Neural progenitor cell (in vitro differentiated cells): ENCODE measurements at regions not wholly inside any gene's neighbourhood (a gene's known extent, or its start where the extent isn't known, plus 50 kb on each side); places are given as distances from the start of the nearest gene placed in this dataset.

Experiments
- DNase-seq: peaks from one replicate; pipeline ENCODE4 v3.0.0-alpha.2; 2016; ENCODE audit warnings: low spot score
- H2AFZ ChIP-seq: fragments of 200-600 bp; sonication (generic); replicated peaks from 2 replicates; pipeline ENCODE4 v1.6.1; 2016; ENCODE audit warnings: antibody characterized with exemption
- H3F3A ChIP-seq: fragments of 200-600 bp; sonication (generic); 2 replicates; pipeline ENCODE4 v1.6.1; 2016; ENCODE audit warnings: antibody characterized with exemption, low read depth
- H3K27ac ChIP-seq: fragments of 200-600 bp; sonication (generic); 2 replicates; pipeline ENCODE4 v1.5.1; 2016; ENCODE audit warnings: mild to moderate bottlenecking
- H3K27me3 ChIP-seq: fragments of 200-600 bp; sonication (generic); 2 replicates; pipeline ENCODE4 v1.6.1; 2016; ENCODE audit warnings: mild to moderate bottlenecking, moderate library complexity
- H3K36me3 ChIP-seq: fragments of 200-600 bp; sonication (generic); 2 replicates; pipeline ENCODE4 v1.5.1; 2016
- H3K4me1 ChIP-seq: fragments of 200-600 bp; sonication (generic); 2 replicates; pipeline ENCODE4 v1.6.1; 2016; ENCODE audit warnings: mixed run types
- H3K4me2 ChIP-seq: fragments of 200-600 bp; sonication (generic); 2 replicates; pipeline ENCODE4 v1.6.1; 2016
- H3K4me3 ChIP-seq: fragments of 200-600 bp; sonication (generic); 2 replicates; pipeline ENCODE4 v1.5.1; 2016
- H3K79me2 ChIP-seq: fragments of 200-600 bp; sonication (generic); 2 replicates; pipeline ENCODE4 v1.6.1; 2016; ENCODE audit warnings: low read depth
- H3K9ac ChIP-seq: fragments of 200-600 bp; sonication (generic); 2 replicates; pipeline ENCODE4 v1.6.1; 2016
- H3K9me3 ChIP-seq: fragments of 200-600 bp; sonication (generic); 2 replicates; pipeline ENCODE4 v1.5.1; 2016; ENCODE audit warnings: low read depth
- H4K20me1 ChIP-seq: fragments of 200-600 bp; sonication (generic); 2 replicates; pipeline ENCODE4 v1.6.1; 2016; ENCODE audit warnings: low read depth
- H3K27ac Mint-ChIP-seq: 3 replicates; pipeline ENCODE4 v1.8.0; 2021; ENCODE audit warnings: mixed read lengths
- H3K27me3 Mint-ChIP-seq: 2 replicates; pipeline ENCODE4 v1.8.0; 2022; ENCODE audit warnings: low read depth, mild to moderate bottlenecking, inconsistent platforms, moderate library complexity, mixed read lengths; ENCODE audit not compliant: insufficient read depth
- H3K36me3 Mint-ChIP-seq: 3 replicates; pipeline ENCODE4 v1.8.0; 2021; ENCODE audit warnings: mixed read lengths
- H3K4me1 Mint-ChIP-seq: 3 replicates; pipeline ENCODE4 v1.8.0; 2021; ENCODE audit warnings: mixed read lengths
- H3K4me3 Mint-ChIP-seq: 3 replicates; pipeline ENCODE4 v1.8.0; 2021; ENCODE audit warnings: mild to moderate bottlenecking, moderate library complexity, mixed read lengths
- H3K9me3 Mint-ChIP-seq: 3 replicates; pipeline ENCODE4 v1.8.0; 2020; ENCODE audit warnings: mixed read lengths
- CTCF ChIP-seq: fragments of 200-600 bp; sonication (generic); IDR thresholded peaks from 2 replicates; pipeline ENCODE4 v1.5.1; 2017; ENCODE audit warnings: antibody characterized with exemption, mild to moderate bottlenecking
- EZH2 ChIP-seq: fragments of 200-600 bp; sonication (generic); IDR thresholded peaks from 2 replicates; pipeline ENCODE4 v1.6.1; 2017; ENCODE audit warnings: antibody characterized with exemption, mild to moderate bottlenecking, moderate library complexity
- EZH2phosphoT487 ChIP-seq: fragments of 200-600 bp; sonication (generic); IDR thresholded peaks from 2 replicates; pipeline ENCODE4 v1.6.1; 2017; ENCODE audit warnings: antibody characterized with exemption

- no peak for DNase-seq
- Histone ChIP-seq H3K27ac (no peak overlapping the region), H3K9ac (no peak overlapping the region), H3F3A (no peaks in the 10 kb centered on the region), H3K79me2 (no peaks in the 10 kb centered on the region), H3K4me2 (no peak overlapping the region), H2AFZ (no peak overlapping the region), H3K9me3 (no peaks in the 10 kb centered on the region), H4K20me1 (no peaks in the 10 kb centered on the region), H3K4me1 (no peaks in the 10 kb centered on the region), H3K4me3 (no peak overlapping the region), H3K27me3 (no peaks in the 10 kb centered on the region), H3K36me3 (no peaks in the 10 kb centered on the region)
- peaks cover 3% of the 10 kb centered on the region for H3K36me3 Mint-ChIP-seq
- H3K4me3 Mint-ChIP-seq: no peak overlapping the region
- no peak overlapping the region for H3K27ac Mint-ChIP-seq
- H3K4me1 Mint-ChIP-seq: no peaks in the 10 kb centered on the region
- no peaks in the 10 kb centered on the region for H3K27me3 Mint-ChIP-seq
- H3K9me3 Mint-ChIP-seq: peaks cover 13% of the 10 kb centered on the region
- TF ChIP-seq EZH2: no peak
- no peak for TF ChIP-seq CTCF
- no peak for TF ChIP-seq EZH2phosphoT487
Observed at GRCh38 chr9:108654566-108654965, 201.2 kb downstream of the ACTL7B start.

- H2AFZ ChIP-seq: no peak overlapping the region
- H3K27me3 ChIP-seq: no peaks in the 10 kb centered on the region
- TF ChIP-seq EZH2phosphoT487 (no peak), CTCF (no peak), EZH2 (no peak)
- no peaks in the 10 kb centered on the region for H3K4me1 Mint-ChIP-seq
- no peak overlapping the region for H3K27ac ChIP-seq
- no peak overlapping the region for H3K27ac Mint-ChIP-seq
- H3K36me3 Mint-ChIP-seq: no peaks in the 10 kb centered on the region
- H4K20me1 ChIP-seq: no peaks in the 10 kb centered on the region
- DNase-seq: no peak
- H3F3A ChIP-seq: no peaks in the 10 kb centered on the region
- no peak overlapping the region for H3K4me2 ChIP-seq
- no peak overlapping the region for H3K4me3 ChIP-seq
- H3K27me3 Mint-ChIP-seq: no peaks in the 10 kb centered on the region
- H3K4me1 ChIP-seq: no peaks in the 10 kb centered on the region
- peaks cover 3% of the 10 kb centered on the region for H3K9me3 Mint-ChIP-seq
- H3K9me3 ChIP-seq: no peaks in the 10 kb centered on the region
- no peaks in the 10 kb centered on the region for H3K36me3 ChIP-seq
- no peak overlapping the region for H3K4me3 Mint-ChIP-seq
- H3K9ac ChIP-seq: no peak overlapping the region
- no peaks in the 10 kb centered on the region for H3K79me2 ChIP-seq
Observed at GRCh38 chr9:108652851-108653250, 202.9 kb downstream of the ACTL7B start.

- no peak for DNase-seq
- no peak overlapping the region for H3K4me2 ChIP-seq
- no peaks in the 10 kb centered on the region for H3K27me3 ChIP-seq
- no peak overlapping the region for H3K4me3 ChIP-seq
- H3K27ac ChIP-seq: no peak overlapping the region
- H3K9me3 ChIP-seq: no peaks in the 10 kb centered on the region
- H3K27ac Mint-ChIP-seq: no peak overlapping the region
- H3K9ac ChIP-seq: no peak overlapping the region
- no peaks in the 10 kb centered on the region for H4K20me1 ChIP-seq
- H3K9me3 Mint-ChIP-seq: no peaks in the 10 kb centered on the region
- H3F3A ChIP-seq: no peaks in the 10 kb centered on the region
- H3K27me3 Mint-ChIP-seq: no peaks in the 10 kb centered on the region
- no peaks in the 10 kb centered on the region for H3K4me1 Mint-ChIP-seq
- no peaks in the 10 kb centered on the region for H3K36me3 ChIP-seq
- no peaks in the 10 kb centered on the region for H3K79me2 ChIP-seq
- H3K36me3 Mint-ChIP-seq: no peaks in the 10 kb centered on the region
- TF ChIP-seq EZH2phosphoT487 (no peak), EZH2 (no peak), CTCF (no peak)
- H2AFZ ChIP-seq: no peak overlapping the region
- H3K4me3 Mint-ChIP-seq: no peak overlapping the region
- H3K4me1 ChIP-seq: no peaks in the 10 kb centered on the region
Observed at GRCh38 chr9:108650826-108651225, 205.0 kb downstream of the ACTL7B start.

GRCh38 chr9:108645520-108645919 lies 210.3 kb downstream of the ACTL7B start:
- Histone ChIP-seq H3K27ac (no peak overlapping the region), H3K9ac (no peak overlapping the region), H3K4me2 (no peak overlapping the region), H4K20me1 (no peaks in the 10 kb centered on the region), H3F3A (no peaks in the 10 kb centered on the region), H3K9me3 (no peaks in the 10 kb centered on the region), H3K4me1 (no peaks in the 10 kb centered on the region), H2AFZ (no peak overlapping the region), H3K4me3 (no peak overlapping the region), H3K36me3 (no peaks in the 10 kb centered on the region), H3K79me2 (no peaks in the 10 kb centered on the region), H3K27me3 (no peaks in the 10 kb centered on the region)
- H3K4me1 Mint-ChIP-seq: no peaks in the 10 kb centered on the region
- H3K9me3 Mint-ChIP-seq: no peaks in the 10 kb centered on the region
- no peak for DNase-seq
- H3K36me3 Mint-ChIP-seq: no peaks in the 10 kb centered on the region
- H3K27ac Mint-ChIP-seq: no peak overlapping the region
- no peak overlapping the region for H3K4me3 Mint-ChIP-seq
- peaks cover 2% of the 10 kb centered on the region for H3K27me3 Mint-ChIP-seq
- TF ChIP-seq CTCF (no peak), EZH2 (no peak), EZH2phosphoT487 (no peak)
